GM18858 (cell line): ENCODE measurements at regions not wholly inside any gene's neighbourhood (a gene's known extent, or its start where the extent isn't known, plus 50 kb on each side); places are given as distances from the start of the nearest gene placed in this dataset.
"Not testable (repeated sequence)": the region's sequence is repeated elsewhere in the genome, so short reads cannot be mapped to it uniquely, and the experiment has no call there.

Source experiments
- ATAC-seq: cut with Tn5 transposase; IDR thresholded peaks from one replicate; pipeline ENCODE4 v1.9.1; 2021; ENCODE audit not compliant: unreplicated experiment

DNA sequence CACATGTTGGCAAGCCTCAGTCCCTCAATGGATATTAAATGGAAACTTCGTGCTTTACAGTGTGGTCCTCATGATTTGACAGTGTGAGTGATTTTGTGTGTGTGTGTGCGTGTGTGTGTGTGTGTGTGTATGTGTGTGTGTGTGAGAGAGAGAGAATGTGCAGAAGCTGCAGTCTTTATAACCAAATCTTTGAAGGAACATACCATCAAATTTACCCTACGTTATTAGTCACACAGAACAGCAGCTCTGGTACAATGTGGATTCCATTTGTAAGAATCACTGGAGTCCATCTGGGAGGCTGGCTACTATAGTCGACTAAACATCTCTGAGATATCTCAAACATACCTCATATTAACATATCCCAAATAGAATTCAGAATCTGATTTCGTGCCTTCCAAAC lies 928.0 kb upstream of the POT1 start:
- ATAC-seq: no peak

DNA sequence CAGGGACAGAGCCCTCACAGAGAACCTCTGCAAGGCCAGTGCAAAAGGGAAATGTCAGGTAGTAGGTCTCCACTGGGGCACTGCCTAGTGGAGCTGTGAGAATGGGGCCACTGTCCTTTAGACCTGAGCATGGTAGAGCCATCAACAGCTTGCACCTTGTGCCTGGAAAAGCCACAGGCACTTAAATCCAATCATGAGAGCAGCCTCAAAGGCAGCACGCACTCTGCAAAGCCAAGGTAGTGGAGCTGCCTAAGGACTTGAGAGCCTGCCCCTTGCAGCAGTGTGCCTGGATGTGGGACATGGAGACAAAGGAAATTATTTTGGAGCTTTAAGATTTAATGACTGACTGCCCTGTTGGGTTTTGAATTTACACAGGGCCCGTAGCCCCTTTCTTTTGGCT lies 918.5 kb upstream of the POT1 start:
- no peak for ATAC-seq

DNA sequence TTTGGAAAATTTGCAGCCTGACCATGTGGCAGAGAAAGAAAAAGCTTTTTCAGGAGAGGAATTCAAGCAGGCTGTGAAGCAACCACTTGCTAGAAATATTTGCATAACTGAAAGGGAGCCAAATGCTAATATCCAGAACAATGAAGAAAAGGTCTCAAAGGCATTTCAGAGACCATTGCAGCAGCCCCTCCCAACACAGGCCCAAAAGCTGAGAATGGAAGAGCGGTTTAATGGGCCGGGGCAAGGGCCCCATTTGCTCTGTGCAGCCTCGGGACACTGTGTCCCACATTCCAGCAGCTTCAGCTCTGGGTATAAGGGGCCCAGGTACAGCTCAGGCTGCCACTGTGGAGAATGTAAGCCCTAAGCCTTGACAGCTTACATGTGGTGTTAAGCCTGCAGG lies 918.1 kb upstream of the POT1 start:
- no peak for ATAC-seq

DNA sequence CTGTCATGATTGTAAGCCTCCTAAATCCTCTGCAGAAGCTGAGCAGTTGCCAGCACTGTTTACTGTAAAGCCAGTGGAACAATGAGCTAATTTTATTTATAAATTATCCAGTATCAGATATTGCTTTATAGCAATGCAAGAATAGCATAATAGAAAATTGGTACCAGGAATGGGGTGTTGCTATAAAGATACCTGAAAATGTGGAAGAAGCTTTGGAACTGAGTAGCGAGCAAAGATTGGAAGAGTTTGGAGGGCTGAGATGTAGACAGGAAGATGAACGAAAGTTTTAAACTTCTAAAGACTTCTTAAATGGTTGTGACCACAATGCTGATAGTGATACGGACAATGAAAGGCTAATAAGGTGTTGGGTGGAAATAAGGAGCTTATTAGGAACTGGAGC lies 917.4 kb upstream of the POT1 start:
- ATAC-seq: no peak

DNA sequence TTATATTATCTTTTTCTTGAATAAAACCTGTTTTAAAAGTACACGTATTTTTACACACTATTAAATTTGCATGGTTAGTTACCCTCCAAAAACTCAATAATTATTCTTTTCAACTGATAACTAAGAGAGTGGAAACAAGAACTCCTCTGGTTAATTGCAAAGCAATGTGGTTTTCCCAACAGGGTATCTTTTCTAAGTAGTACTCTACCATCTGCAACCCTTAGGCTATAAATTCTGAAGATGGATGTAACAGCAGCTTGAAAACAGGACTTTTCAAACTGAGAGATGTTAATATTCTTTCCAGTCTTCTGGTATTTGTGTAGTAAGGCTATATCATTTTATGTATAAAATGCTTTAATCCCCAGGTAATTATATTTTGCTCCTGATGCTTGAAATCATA lies 916.1 kb upstream of the POT1 start:
- ATAC-seq: no peak

DNA sequence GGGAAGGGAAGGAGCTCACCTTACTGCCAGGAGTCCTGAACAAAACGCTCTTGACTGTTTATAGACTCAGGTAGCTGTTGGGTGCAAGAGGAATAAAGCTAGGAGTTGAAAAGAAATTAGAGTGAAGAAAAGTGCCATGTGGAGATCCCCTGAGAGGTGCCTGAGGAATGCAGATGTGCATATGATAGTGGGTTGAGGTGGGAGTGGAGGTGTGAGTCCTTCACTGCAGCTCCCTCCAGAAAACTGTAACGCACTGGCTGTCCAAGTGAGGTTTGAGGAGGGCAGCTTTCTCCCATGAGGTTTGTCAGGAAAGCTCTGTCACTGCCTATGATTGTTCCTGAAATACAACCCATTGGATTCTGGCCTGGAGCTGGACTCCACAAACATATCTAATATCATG lies 904.8 kb upstream of the POT1 start:
- no peak for ATAC-seq

DNA sequence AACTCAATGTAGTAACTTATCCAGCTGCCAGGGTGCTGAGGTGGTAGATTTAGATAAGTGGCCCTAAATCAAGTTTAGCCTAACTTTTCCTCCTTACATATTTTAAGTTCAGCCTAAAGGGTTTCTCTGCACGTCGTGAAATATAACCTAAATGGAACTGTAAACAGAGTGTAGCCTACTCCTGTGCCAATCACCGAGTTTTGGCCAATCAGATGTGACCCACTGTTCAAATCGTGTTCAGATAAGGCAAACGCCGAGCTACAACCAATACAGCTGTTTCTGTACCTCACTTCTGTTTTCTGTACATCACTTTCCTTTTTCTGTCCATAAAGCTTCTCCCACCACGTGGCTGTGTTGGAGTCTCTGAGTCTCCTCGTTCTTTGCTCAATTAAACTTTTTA lies 904.2 kb upstream of the POT1 start:
- ATAC-seq: no peak

DNA sequence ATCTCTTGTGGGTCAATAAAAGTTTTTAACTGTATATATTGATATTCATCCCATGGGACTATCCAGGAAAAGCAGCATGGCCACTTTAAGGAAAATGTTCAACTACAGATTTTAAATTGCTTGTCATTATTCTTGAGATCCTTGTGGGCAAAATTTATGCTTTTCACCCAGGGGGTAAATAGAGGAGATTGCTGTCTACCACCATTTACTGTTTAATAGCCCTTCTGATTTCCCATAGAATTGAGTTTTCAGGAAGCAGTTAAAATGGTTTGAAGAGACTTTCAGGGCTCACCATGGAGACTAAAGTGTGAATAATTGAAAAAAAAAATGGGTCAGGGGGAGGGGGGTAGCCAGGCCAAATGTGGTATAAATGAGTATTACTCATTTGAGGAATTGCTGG lies 901.1 kb upstream of the POT1 start:
- ATAC-seq: no peak

DNA sequence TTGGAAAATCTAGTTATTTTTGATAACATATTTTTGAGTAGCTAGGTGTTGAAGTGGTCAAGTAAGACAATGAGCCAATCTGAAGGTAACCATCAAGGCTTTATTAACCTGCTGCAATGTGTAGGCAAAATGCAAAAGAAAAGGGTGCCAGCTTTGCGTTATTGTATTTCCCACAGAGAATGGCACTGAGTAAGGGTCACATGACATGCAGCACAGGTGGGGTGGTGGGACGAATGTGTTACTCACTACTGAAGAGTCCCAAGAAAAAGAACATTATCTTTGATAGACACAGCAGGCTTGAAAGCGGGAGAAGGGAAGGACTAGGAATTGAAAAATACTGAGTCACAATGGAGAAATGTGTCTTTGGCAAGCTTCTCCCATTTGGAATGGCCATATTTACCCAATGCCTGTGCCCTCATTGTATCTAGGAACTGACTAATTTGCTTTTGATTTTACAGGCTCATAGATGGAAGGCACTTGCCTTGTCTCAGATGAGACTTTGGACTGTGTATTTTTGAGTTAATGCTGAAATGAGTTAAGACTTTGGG lies 898.6 kb upstream of the POT1 start:
- no peak for ATAC-seq

DNA sequence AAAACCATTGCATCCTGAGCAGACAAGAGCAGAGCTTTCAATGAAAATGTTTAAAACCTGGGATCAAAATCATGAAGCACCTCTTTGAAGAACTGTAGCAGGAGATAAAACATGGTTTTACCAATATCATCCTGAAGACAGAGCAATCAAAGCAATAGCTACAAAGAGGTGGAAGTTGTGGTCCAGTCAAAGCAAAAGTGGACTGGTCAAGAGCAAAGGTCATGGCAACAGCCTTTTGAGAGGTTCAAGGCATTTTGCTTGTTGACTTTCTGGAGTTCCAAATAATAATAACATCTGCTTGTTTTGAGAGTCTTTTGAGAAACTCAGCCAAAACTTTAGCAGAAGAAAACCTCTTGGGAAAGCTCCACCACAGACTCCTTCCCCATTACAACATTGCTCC lies 893.9 kb upstream of the POT1 start:
- ATAC-seq: no peak

DNA sequence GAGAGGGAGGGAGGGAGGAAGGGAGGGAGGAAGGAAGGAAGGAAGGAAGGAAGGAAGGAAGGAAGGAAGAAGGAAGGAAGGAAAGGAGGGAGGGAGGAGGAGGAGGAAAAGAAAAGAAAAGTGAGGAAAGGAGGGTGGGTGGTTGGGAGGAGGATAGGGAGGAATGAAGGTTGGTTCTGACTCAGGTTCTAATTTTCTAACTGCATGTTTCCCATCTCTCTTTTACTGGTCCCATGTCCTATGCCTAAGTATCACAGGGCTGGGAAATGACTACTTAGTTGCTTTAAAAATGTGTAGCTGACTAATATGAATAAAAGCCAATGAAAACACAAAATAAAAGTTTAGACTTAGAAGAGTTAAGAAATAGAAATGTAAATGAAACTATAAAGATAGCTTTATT lies 890.9 kb upstream of the POT1 start:
- ATAC-seq: no peak

DNA sequence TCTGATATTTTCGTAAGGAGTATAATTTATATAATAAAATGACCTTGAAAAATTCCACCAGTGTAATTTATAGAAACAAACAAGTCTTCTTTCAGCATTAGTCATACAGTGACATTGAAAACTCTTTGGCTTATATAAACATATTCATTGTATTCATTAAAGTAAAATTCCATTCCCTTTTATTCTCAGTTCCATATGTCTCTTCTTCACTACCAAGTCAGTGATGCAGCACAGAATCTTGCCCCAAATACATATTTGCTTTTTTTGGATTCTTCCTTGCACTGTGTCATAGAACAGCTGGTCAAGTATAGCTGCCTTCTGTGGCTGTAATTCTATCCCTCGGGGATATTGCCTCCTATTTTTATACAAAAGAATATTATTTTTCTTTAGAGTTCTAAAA lies 884.5 kb upstream of the POT1 start:
- no peak for ATAC-seq

DNA sequence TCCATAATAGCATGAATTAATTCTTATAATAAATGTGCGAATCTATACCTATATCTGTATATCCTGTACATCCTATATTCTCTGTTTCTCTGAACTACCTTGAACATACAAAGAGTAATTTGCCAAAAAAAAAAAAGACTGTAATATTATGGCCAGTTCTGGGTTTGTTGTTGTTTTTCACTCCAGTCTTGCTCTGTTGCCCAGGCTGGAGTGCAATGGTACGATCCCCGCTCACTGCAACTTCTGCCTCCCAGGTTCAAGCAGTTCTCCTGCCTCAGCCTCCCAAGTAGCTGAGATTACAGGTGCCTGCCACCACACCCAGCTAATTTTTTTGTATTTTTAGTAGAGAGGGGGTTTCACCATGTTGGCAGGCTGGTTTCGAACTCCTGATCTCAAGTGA lies 876.9 kb upstream of the POT1 start:
- ATAC-seq: not testable (repeated sequence)

DNA sequence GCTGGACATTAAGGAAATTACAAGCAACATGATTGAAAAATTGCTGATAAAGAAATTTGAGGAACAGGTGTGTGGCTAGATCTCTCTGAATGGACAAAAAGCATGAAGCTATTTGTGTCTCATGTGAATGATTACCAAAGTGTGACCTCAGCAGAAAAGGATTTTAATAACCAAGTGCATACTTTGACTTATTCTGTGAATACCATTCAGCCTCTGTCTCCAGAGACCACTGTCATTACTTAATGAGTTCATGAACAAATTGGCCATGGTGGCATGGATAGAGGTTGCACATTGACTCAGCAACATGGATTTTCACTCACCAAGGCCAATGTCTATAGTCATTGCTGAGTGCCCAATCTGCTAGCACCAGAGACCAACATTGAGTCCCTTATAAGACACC lies 874.6 kb upstream of the POT1 start:
- no peak for ATAC-seq

DNA sequence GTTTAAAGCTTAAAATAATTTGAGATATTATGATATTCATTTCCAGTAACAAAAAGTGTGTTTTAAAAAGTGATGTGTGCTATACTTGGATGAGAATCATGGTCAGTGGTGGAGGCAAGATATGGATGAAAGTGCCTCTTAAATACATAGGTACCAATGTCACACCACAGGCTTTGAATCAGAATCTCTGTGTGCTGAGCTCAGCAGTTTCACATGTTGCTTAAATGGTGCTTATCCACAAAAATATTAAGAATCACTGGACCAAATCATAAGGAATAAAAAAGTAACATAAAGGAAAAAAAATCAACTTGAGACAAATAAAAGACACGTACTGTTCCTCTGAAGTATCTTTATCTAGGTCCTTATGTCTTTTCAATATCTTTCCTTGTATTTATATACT lies 850.5 kb upstream of the POT1 start:
- no peak for ATAC-seq

DNA sequence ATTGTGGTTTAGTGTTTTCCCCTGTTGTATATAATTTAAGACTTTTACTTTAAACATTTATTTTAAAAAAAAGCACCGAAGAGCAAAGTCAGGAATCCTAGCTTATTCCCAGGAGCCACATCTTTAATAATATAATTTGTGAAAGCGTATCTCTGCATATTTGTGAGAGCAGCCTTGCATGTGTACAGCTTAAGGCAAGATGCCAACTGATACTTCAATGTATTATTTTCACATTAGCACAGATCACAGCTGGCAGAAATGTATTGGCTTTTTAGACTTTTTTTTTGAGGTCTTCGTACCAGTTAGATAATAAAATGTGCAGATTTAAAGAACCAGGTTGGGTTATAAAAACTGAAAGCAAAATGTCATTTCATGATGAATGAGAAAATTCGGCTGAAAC lies 845.7 kb upstream of the POT1 start:
- no peak for ATAC-seq

DNA sequence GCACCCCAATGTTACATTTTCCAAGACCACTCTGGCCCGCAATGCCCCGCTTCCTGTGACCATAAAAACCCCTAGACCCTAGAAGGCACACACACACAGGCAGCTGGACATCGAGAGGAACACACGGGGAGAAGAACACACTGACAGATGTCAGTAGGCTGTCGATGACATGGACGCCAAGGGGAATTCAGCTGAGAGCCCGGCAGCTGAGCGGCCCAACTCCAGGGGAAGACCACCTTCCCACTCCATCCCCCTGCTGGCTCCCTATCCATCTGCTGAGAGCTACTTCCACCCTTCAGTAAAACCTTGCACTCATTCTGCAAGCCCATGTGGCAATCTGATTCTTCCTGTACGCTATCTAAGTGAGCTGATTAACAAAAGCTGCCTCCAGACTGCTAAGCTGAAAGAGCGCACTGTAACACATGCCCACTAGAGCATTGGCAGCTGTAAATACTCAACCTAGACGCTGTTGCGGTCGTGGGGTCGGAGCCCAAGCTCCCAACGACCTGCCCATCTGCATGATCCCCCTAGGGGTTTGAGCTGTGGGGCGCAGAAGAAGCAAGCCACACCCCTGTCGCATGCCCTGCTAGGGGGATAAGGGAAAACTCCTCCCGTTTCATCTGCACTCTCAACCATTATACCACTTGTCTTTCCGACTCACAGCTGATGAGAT lies 843.6 kb upstream of the POT1 start:
- ATAC-seq: no peak

DNA sequence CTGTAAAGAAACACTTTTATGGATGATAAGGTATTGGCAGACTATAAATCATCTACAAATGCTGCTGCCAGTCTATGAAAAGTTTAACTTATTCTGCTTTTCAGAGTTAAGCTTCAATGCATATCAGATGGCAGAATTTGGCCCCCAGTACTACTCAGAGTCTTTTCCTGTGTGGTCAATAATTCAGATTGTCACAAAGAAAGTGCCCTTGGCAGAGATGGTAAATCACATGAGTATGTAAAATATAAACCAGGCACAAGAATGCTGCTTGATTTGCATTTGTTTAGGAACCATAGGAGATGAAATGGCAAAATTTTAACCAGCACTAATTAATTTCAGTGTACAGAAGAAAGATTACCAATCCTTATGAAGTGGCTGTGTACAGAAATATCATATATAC lies 818.3 kb upstream of the POT1 start:
- ATAC-seq: no peak

DNA sequence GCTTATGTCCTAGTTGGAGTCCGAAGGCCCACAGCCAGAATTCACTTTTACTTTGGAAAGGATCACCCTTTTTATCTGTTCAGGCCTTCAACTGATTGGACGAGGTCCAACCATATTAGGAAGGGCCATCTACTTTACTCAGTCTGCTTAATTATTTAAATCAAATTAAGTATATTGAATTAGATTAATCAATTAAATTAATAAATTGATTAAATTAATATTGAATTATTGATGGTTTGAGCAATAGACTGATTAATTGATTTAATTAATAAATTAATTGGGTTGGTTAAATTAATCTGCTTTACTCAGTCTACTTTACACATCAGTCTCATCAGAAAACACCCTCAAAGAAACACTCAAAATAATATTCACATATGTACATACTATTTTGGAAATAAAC lies 816.9 kb upstream of the POT1 start:
- no peak for ATAC-seq

DNA sequence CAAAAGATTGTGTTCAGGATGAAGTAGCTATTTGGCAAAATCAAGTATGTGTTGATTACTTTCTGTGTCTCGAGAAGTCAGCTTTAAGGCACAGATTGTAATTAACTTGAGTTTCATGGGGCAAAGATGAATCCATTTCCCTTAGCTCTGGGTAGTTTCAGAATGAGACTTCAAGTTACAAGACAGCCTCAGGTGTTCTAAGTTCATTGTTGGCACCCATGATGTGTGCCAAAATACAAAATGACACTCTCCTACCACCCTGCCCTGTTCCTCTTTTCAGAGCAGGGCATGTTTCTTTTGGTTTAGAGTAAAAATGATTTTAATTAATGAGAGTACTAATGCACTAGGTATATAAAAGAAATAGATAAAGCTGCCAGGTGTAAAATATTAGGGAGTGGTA lies 797.6 kb upstream of the POT1 start:
- no peak for ATAC-seq

DNA sequence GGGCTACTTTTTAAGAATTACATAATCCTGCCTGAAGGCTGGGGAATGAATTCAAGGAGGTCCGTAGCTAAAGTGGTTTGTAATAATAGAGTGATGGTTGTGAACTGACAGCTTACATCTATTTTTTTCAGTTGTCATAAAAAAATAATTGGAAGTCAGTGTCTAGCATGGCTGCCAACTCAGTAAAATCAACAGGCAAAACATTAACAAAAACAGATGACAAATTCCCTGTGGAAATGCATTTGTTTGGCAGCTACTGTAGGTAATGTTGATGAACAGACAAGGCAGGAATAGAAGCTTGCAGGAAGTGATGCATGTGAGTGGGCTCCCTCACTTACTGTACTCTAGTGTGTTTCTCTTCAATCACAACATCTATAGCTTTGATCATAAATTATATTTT lies 766.0 kb upstream of the POT1 start:
- ATAC-seq: no peak

DNA sequence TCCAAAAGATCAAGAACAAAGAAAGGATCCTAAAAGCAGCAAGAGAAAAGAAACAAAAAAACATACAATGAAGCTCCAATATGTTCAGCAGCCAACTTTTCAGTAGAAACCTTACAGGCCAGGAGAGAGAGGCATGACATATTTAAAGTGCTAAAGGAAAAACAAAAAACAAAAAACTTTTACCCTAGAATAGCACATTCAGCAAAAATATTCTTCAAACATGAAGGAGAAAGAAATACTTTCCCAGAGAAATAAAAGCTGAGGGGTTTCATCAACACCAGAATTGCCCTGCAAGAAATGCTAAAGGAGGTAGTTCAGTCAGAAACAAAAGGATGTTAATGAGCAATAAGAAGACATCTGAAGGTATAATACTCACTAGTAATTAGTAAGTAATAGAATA lies 753.5 kb upstream of the POT1 start:
- no peak for ATAC-seq

DNA sequence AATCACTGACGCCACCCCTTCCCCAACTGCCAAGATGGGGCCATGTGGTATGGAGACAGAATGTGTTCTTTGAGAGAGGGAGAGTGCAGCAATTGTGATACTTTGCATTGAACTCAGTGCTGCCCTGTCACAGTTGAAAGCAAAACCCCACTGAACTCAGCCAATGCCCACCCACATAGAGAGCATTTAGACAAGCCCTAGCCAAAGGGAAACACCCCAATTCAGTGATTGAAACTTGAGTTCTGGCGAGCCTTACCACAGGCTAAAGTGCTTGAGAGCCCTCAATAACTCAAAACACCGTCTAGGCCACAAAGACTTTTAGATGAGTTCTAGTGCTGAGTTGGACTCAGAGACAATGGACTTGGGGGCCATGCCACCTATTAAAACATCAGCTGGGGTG lies 751.9 kb upstream of the POT1 start:
- ATAC-seq: no peak
